Stimulated activated effector memory CD8-positive, alpha-beta T cell treated with anti-CD3 and anti-CD28 coated beads, Interleukin-12 subunit alpha, Interleukin-12 subunit beta, amount 100 ng/mL, for 72 hours (primary cell): ENCODE measurements at regions not wholly inside any gene's neighbourhood (a gene's known extent, or its start where the extent isn't known, plus 50 kb on each side); places are given as distances from the start of the nearest gene placed in this dataset.

Source experiments
- ATAC-seq: fragments of 150-1000 bp; cut with Tn5 transposase; 2 replicates; pipeline ENCODE4 v1.10.0; 2021
- DNase-seq, 2 donors: peaks; one replicate each; pipeline ENCODE4 v3.0.0; 2021 to 2022; ENCODE audit warnings: low spot score in 2 of 2
- H3K27ac Mint-ChIP-seq: one replicate; pipeline ENCODE4 v1.8.0; 2022; ENCODE audit warnings: mild to moderate bottlenecking, mixed read lengths
- H3K36me3 Mint-ChIP-seq: one replicate; pipeline ENCODE4 v1.8.0; 2022; ENCODE audit warnings: mild to moderate bottlenecking, mixed read lengths
- H3K4me1 Mint-ChIP-seq: one replicate; pipeline ENCODE4 v1.8.0; 2022; ENCODE audit warnings: mixed read lengths
- H3K4me3 Mint-ChIP-seq: one replicate; pipeline ENCODE4 v1.8.0; 2022; ENCODE audit warnings: mild to moderate bottlenecking, mixed read lengths
- H3K9me3 Mint-ChIP-seq: one replicate; pipeline ENCODE4 v1.8.0; 2022; ENCODE audit warnings: mixed read lengths

DNA sequence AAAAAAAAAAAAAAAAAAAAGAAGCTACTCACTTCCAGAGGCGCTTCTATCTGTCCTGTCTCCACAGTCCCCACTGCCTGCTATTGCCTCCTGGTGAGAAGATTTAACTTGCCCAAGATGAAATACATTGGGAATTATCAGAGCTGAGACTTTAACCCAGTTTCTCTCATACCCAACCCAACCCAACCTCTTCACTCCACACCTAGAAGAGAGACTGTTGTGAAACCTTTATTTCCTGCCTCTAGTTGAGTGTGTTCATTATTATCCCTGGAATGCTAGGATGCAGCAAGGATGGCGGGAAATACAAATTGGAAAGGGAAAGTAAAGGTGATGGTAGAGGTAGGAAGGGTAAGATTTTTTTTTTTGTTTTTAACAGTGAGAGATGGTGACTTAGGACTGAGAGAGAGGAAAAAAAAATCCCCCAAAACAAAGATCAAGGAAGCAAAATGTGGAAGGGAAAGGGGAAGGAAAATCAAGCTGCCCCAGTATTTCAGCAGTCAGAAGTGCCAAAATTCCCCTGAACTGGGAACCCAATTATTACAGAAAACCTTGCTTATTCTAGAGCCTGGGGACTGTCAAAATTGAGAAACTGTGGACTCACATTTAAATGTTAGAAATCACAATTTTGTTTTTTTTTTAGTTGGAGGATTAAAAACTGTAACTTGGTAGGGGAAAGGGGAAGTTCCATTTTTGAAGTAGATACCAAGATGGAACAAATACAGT lies 253.0 kb downstream of the PTTG2 start:
- no peak overlapping the region for H3K27ac Mint-ChIP-seq
- no peak overlapping the region for H3K4me3 Mint-ChIP-seq
- H3K4me1 Mint-ChIP-seq, result no peaks in the 10 kb centered on the region
- no peaks in the 10 kb centered on the region for H3K9me3 Mint-ChIP-seq
- ATAC-seq, result no peak
- no peak for DNase-seq
- no peaks in the 10 kb centered on the region for H3K36me3 Mint-ChIP-seq

DNA sequence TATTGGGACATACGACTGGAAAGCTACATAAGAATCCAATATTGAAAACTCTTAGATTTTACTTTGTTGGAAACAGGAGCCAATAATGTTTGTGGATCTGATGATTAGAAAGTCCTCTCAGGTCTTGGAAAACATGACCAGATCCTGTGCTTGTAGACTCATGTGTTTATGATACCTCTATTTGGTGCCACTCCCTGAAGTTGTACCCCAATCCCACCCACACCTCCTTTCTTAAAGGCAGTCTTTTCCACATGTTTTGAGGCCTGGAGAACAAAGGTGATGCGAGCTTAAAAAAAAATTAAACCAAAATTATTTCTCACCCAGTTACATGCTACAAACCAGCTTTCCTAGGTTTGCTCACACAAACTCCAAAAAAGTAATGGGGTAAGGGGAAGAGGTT lies 262.7 kb downstream of the PTTG2 start:
- Mint-ChIP-seq H3K4me3 (no peak overlapping the region), H3K36me3 (no peaks in the 10 kb centered on the region), H3K27ac (no peak overlapping the region), H3K9me3 (peaks cover 2% of the 10 kb centered on the region), H3K4me1 (no peaks in the 10 kb centered on the region)
- DNase-seq, result no peak
- ATAC-seq, result no peak

DNA sequence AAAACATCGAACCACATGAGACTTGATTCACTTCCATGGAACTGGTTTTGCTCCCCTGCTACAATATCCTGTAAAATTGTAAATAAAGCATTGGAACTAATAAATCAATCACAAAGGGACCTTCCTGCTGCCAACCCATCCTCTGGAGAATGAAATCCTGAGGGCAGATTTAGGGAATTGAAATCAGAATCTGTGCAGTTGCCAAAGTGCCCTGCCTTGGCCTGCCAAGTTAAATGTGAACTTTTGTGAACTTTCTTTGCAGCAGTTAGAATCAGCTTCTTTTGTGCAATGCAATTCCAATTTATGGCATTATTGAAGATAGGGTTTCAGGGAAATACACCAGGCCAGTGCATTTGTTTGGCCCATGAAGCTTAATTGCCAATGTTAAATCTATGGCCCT lies 263.1 kb downstream of the PTTG2 start:
- H3K9me3 Mint-ChIP-seq, result peaks cover 2% of the 10 kb centered on the region
- H3K27ac Mint-ChIP-seq, result no peak overlapping the region
- no peak overlapping the region for H3K4me3 Mint-ChIP-seq
- ATAC-seq (no peak), DNase-seq (no peak)
- no peaks in the 10 kb centered on the region for H3K36me3 Mint-ChIP-seq
- no peaks in the 10 kb centered on the region for H3K4me1 Mint-ChIP-seq

DNA sequence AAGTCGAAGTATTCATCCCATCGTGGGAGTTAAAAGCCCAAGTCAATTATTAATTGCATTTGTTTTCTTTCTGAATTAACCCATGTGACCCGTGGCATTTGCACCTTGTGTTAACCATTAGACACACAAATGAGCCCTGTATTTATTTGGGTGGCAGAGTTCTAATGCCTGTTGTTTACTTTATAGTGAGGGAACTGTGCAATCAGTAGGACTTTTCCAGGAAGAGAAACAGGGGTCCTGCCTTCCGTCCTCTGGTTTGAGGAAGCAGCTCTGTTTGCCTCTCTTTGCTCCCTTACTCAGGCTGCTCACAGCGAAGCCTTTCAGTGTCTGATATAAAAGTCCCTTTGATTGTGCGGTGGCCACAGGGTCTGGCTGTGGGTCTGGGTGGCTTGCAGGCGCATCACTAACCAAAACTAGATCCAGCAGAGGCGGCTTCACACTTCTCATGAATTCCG lies 263.6 kb downstream of the PTTG2 start:
- Mint-ChIP-seq H3K4me3 (no peak overlapping the region), H3K4me1 (no peaks in the 10 kb centered on the region), H3K9me3 (peaks cover 2% of the 10 kb centered on the region), H3K36me3 (no peaks in the 10 kb centered on the region), H3K27ac (no peak overlapping the region)
- ATAC-seq, result no peak
- DNase-seq, result no peak

DNA sequence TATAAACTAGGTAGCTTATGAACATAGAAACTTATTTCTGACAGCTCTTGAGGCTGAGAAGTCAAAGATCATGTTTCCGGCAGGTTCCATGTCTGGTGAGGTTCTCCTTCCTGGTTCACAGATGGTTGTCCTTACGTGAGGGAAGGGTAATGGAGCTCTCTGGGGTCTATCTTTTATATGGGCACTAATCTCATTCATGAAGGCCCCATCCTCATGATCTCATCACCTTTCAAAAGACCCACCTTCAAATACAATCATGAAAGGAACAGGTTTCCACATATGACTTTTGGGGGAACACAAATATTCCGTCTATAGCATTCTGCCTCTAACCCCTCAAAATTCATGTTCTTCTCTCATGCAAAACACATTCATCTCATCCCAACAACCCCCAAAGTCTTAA lies 264.7 kb downstream of the PTTG2 start:
- Mint-ChIP-seq H3K4me3 (no peak overlapping the region), H3K4me1 (no peaks in the 10 kb centered on the region), H3K36me3 (no peaks in the 10 kb centered on the region), H3K27ac (no peak overlapping the region), H3K9me3 (peaks cover 2% of the 10 kb centered on the region)
- DNase-seq (no peak), ATAC-seq (no peak)

DNA sequence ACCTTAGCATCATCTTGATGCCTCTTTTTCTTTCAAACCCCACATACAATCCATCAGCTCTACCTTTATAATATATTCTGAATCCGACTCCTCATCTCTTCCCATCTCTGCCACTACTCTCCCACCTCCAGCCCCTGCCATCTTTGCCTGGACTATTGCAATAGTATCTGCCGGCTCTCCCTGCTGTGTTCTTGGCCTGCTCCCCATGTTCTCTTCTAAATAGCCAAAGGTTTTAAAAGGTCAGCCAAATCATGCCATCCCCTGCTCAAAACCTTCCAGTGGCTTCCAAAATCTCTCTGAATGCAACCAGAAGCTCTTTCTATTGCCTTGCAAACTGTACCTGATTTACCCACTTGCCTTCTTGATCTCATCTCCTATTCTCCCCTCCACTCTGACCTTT lies 266.0 kb downstream of the PTTG2 start:
- no peak overlapping the region for H3K27ac Mint-ChIP-seq
- DNase-seq (no peak), ATAC-seq (no peak)
- peaks cover 2% of the 10 kb centered on the region for H3K9me3 Mint-ChIP-seq
- no peaks in the 10 kb centered on the region for H3K36me3 Mint-ChIP-seq
- H3K4me1 Mint-ChIP-seq, result no peaks in the 10 kb centered on the region
- H3K4me3 Mint-ChIP-seq, result no peak overlapping the region

DNA sequence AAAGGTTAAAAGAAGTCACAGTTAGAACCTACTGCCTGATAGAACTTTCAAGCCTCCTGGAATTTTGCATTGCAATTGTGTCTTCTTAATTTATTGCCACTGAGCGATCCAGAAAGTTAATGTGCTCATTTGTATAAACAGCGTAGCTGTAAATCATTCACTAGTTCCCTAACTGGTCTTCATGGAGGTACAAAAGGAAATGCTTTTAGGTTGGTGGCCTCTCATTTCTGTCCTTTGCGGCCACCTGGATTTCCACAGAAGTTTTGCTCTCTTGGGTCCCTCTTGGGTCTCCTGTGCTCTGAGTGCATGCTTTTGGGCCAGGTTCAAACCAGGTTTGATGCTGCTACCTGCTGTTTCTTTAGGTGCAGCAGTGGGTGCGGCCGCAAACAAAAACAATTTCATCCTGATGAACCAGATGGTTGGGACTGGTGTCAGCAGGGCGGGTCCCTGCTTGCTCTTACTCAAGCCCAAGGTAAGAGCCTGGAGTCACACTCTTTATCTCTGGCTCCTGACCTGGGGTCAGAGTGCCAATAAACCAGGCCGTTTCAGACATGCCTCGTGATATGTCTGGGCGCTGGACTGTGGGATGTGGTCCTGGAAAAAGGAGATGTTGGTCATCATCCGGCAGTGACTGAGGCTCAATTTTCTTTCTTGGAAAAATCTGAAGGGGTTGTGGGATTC lies 270.1 kb downstream of the PTTG2 start:
- Mint-ChIP-seq H3K4me3 (no peak overlapping the region), H3K9me3 (peaks cover 2% of the 10 kb centered on the region), H3K36me3 (no peaks in the 10 kb centered on the region), H3K4me1 (no peaks in the 10 kb centered on the region), H3K27ac (no peak overlapping the region)
- ATAC-seq (no peak), DNase-seq (no peak)

DNA sequence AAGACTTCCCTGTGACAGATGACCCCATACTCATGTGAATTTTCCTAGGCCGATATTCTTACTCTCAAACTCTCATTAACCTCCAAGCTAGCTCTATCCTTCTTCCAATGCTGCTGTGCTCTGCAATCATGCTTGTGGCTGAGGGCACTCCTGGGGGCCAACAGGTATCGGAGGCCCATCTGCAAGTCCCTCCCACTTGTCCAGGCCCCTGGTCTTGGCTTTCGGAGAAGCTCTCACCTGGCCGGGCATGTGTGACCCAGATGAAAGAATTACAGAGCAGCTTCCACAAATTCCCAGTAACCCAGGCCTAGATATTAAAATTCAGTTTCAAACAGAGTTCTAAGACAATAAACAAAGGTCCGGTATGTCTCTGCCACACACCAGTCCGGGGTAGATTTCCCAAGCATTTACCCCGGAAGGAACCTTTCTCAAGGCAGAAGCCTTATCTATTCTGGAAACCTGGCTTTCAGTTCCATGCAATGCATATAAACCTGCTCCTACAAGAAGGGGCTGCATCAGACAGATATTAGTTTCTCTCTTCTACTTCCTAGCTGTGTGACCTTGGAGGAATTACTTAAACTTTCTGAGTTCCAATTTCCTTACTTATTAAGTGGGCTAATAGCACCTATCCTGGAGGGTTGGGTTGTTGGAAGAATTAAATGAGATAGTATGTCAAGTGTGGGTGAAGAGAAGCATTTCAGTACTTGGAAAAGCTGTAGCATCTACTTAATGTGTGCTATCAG lies 270.8 kb downstream of the PTTG2 start:
- DNase-seq, result no peak
- no peak for ATAC-seq
- H3K36me3 Mint-ChIP-seq, result no peaks in the 10 kb centered on the region
- no peaks in the 10 kb centered on the region for H3K4me1 Mint-ChIP-seq
- peaks cover 2% of the 10 kb centered on the region for H3K9me3 Mint-ChIP-seq
- H3K4me3 Mint-ChIP-seq, result no peak overlapping the region
- no peak overlapping the region for H3K27ac Mint-ChIP-seq

DNA sequence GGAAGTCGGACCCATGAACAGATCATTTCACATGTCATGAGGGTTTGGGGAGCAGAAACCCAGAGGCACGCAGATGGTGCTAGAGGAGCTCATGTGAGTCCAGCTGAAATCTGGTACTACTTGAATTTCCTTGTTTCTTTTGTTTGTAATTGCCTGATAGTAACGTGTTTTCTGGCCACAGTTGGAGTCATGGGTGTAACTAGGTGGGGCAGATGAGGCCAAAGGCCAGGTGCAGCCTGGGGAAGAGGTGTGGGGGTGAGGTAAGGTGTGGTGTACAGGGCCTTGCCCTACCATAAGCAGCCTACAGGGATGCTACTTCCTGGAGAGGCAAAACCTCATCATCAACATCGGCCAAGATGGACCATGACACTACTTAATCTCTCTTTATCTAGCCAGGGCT lies 271.4 kb downstream of the PTTG2 start:
- Mint-ChIP-seq H3K9me3 (no peaks in the 10 kb centered on the region), H3K36me3 (no peaks in the 10 kb centered on the region), H3K4me3 (no peak overlapping the region), H3K4me1 (no peaks in the 10 kb centered on the region), H3K27ac (no peak overlapping the region)
- DNase-seq (no peak), ATAC-seq (no peak)

DNA sequence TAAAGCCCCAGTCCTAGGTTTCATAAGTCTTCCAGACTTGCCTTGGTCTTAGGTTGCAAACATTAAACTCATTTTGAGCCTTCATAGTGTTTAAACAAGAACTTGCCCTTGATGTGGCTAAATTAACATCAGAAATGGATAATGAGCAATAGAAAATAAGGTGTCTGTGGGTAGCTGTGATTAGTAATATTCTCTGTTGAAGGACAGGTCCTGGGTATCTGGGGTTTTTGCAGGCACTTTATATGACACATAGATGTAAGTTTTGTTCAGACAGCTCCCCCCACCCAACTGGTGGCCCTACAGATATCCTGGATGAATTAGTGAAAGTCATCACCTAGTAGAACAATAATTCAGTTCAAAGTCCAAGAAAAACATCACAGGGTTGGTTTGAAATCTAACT lies 272.5 kb downstream of the PTTG2 start:
- Mint-ChIP-seq H3K4me1 (no peaks in the 10 kb centered on the region), H3K4me3 (no peak overlapping the region), H3K9me3 (no peaks in the 10 kb centered on the region), H3K36me3 (no peaks in the 10 kb centered on the region), H3K27ac (no peak overlapping the region)
- ATAC-seq (peak; percentile 48), DNase-seq (no peak)

DNA sequence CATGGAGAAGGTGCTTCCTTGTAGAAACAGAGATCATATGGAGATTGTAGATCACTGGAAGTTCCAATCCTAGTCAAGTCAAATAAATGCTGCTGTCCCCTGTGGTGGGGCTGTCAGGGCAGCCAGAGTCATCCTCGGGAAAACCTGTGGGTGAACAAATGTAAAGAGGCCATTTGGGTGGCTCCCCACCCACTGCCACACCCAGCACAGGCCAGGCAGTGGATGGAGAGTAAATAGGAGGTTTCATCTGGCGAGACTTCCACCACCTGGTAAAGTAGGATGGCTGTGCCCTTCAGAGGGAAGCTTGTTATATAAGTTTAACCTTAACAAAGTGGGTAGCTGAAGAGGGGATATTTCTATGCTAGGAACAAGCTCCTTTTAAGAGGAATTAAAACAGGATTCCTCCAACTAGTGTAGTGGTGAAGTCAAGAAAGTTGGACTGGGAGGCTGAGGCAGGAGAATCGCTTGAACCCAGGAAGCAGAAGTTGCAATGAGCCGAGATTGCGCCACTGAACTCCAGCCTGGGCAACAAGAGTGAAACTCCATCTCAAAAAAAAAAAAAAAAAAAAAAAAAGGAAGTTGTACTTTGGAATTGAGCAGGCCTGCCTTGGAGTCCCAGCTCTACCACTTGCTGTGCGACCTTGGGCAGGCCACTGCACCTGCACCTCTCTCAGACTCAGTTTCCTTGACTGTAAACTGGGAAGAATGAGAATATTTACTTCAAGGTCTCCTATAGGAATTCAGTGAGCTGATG lies 273.7 kb downstream of the PTTG2 start:
- no peak overlapping the region for H3K4me3 Mint-ChIP-seq
- ATAC-seq (no peak), DNase-seq (no peak)
- no peaks in the 10 kb centered on the region for H3K36me3 Mint-ChIP-seq
- no peaks in the 10 kb centered on the region for H3K9me3 Mint-ChIP-seq
- H3K4me1 Mint-ChIP-seq, result no peaks in the 10 kb centered on the region
- H3K27ac Mint-ChIP-seq, result no peak overlapping the region

DNA sequence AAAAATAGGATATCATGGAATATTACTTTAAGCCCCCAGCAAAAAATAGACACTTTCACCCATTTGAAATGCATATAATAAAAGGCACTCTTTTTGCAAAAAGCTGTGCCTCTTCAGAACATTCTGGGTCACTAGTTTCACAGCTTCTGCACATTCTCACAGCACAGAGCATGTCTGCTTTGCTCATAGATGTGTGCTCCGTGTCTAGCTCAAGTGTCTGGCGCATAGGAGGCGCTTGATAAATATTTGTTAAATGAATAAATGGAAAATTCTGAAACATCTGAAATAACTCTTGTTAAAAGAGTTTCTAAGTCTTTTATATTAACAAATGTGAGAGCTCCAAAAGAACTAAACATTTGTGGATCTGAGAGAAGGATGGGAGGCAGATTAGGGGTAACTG lies 275.2 kb downstream of the PTTG2 start:
- no peaks in the 10 kb centered on the region for H3K4me1 Mint-ChIP-seq
- no peak overlapping the region for H3K4me3 Mint-ChIP-seq
- no peaks in the 10 kb centered on the region for H3K36me3 Mint-ChIP-seq
- no peak for DNase-seq
- no peak for ATAC-seq
- no peak overlapping the region for H3K27ac Mint-ChIP-seq
- H3K9me3 Mint-ChIP-seq, result no peaks in the 10 kb centered on the region

DNA sequence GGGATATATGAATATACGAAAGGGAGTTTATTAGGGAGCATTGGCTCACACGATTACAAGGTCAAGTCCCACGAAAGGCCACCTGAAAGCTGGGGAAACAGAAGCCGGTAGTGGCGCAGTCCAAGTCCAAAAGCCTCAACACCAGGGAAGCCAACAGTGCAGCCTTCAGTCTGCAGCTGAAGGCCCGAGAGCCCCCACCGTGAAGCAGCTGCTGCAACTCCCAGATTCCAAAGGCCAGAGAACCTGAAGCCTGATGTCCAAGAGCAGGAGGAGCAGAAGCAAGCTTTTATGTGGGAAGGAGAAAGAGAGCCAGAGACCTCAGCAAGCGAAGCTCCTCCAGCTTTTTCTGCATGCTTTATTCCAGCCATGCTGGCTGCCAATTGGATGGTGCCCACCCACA lies 275.8 kb downstream of the PTTG2 start:
- no peak for DNase-seq
- Mint-ChIP-seq H3K4me1 (no peaks in the 10 kb centered on the region), H3K4me3 (no peak overlapping the region), H3K36me3 (no peaks in the 10 kb centered on the region), H3K9me3 (no peaks in the 10 kb centered on the region), H3K27ac (no peak overlapping the region)
- no peak for ATAC-seq

DNA sequence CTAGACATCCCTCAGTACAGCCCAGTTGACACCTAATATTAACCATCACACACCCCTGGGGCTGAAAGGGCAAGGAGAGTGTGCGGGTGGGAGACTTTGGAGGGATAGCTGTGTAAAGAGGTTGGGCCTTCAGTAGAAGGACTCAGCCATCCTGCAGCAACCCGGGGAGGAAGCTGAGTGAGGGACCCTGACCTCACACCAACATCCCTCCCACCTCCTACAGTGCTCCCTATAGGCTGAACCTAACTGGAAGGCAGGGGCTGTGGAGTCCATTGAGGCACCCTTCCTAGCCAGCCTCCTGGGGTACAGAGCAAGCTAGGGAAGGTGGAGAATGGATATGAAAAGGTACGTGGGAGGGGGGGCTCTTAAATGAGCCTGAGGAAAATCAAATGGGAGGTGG lies 276.3 kb downstream of the PTTG2 start:
- no peak overlapping the region for H3K4me3 Mint-ChIP-seq
- ATAC-seq (no peak), DNase-seq (no peak)
- no peaks in the 10 kb centered on the region for H3K9me3 Mint-ChIP-seq
- no peaks in the 10 kb centered on the region for H3K36me3 Mint-ChIP-seq
- H3K4me1 Mint-ChIP-seq, result no peaks in the 10 kb centered on the region
- H3K27ac Mint-ChIP-seq, result no peak overlapping the region

DNA sequence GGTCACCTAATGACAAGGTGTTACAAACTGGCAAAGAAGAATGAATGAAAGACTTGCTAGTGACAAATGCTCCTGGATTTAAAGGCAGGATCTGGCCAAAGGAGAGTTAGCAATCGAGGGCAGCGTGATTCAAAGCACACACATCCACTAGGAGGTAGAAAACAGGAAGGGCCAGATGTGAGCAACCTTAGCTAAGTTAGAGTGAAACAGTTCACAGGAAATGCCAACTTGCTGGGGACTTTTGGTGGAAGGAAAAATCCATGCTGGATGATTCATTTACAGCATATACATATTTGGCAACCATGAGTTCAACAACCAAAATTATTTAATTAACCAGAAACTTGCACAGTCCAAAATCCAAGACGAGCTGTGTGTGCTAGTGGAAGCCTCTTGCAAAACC lies 276.9 kb downstream of the PTTG2 start:
- Mint-ChIP-seq H3K27ac (no peak overlapping the region), H3K4me1 (no peaks in the 10 kb centered on the region), H3K9me3 (no peaks in the 10 kb centered on the region), H3K36me3 (no peaks in the 10 kb centered on the region), H3K4me3 (no peak overlapping the region)
- DNase-seq (no peak), ATAC-seq (no peak)
